Activated CD4-positive, alpha-beta T cell treated with anti-CD3 and anti-CD28 coated beads, Interleukin-2, amount 10 ng/mL, durations not matched to agents 7 days and 5 days (primary cell): ENCODE measurements at regions not wholly inside any gene's neighbourhood (a gene's known extent, or its start where the extent isn't known, plus 50 kb on each side); places are given as distances from the start of the nearest gene placed in this dataset.
"Not testable (repeated sequence)": the region's sequence is repeated elsewhere in the genome, so short reads cannot be mapped to it uniquely, and the experiment has no call there.

Experiments
- CTCF ChIA-PET: fragments of 350-600 bp; sonication (Branson Sonifier 250); formaldehyde crosslinking; loops from one replicate; lab custom pipeline; 2021; ENCODE audit warnings: antibody characterized with exemption; lab: Charles Lee
- POLR2A ChIA-PET: fragments of 350-600 bp; sonication (Branson Sonifier 250); formaldehyde crosslinking; loops from one replicate; lab custom pipeline; 2021; ENCODE audit warnings: antibody characterized with exemption; lab: Charles Lee
- DNase-seq: peaks from one replicate; pipeline ENCODE4 v3.0.0-alpha.2; 2020
- H3K27ac Mint-ChIP-seq: one replicate; pipeline ENCODE4 v1.8.0; 2021; ENCODE audit warnings: mild to moderate bottlenecking, moderate library complexity, mixed read lengths
- H3K27me3 Mint-ChIP-seq: one replicate; pipeline ENCODE4 v1.8.0; 2021; ENCODE audit warnings: mixed read lengths
- H3K36me3 Mint-ChIP-seq: one replicate; pipeline ENCODE4 v1.8.0; 2021; ENCODE audit warnings: low read depth, mixed read lengths
- H3K4me1 Mint-ChIP-seq: one replicate; pipeline ENCODE4 v1.8.0; 2021; ENCODE audit warnings: mixed read lengths
- H3K4me3 Mint-ChIP-seq: one replicate; pipeline ENCODE4 v1.8.0; 2021; ENCODE audit warnings: mild to moderate bottlenecking, moderate library complexity, mixed read lengths
- H3K9me3 Mint-ChIP-seq: one replicate; pipeline ENCODE4 v1.8.0; 2021; ENCODE audit warnings: mixed read lengths

- Mint-ChIP-seq H3K4me1 (peaks cover 20% of the 10 kb centered on the region), H3K27me3 (peaks cover 65% of the 10 kb centered on the region), H3K27ac (peak overlapping the region; percentile 25)
- DNase-seq, H3K4me3 Mint-ChIP-seq, H3K9me3 Mint-ChIP-seq, H3K36me3 Mint-ChIP-seq, CTCF ChIA-PET, POLR2A ChIA-PET: not testable (repeated sequence)
Observed at GRCh38 chr6:28682956-28683685, 157.4 kb downstream of the GPX5 start.

- H3K4me3 Mint-ChIP-seq, result no peak overlapping the region
Observed at GRCh38 chr6:28683945-28684538, 158.4 kb downstream of the GPX5 start.

GRCh38 chr6:28685960-28686359 is 160.3 kb downstream of the GPX5 start:
- H3K27me3 Mint-ChIP-seq, result peaks cover 67% of the 10 kb centered on the region

More at GRCh38 chr6:28683945-28684538, 158.4 kb downstream of the GPX5 start:
- no peaks in the 10 kb centered on the region for H3K9me3 Mint-ChIP-seq
- H3K27me3 Mint-ChIP-seq, result peaks cover 66% of the 10 kb centered on the region
- no peak overlapping the region for H3K27ac Mint-ChIP-seq
- DNase-seq, result peak; percentile 7
- CTCF ChIA-PET, result interaction anchor here (0.6 to 1.6 kb wide), 2 partner anchors 10 to 189 kb away, joined by 3 to 5 read pairs; no protein-coding TSS in a partner anchor
- H3K4me1 Mint-ChIP-seq, result peaks cover 20% of the 10 kb centered on the region
- H3K36me3 Mint-ChIP-seq, result no peaks in the 10 kb centered on the region
- POLR2A ChIA-PET, result no interaction called here

GRCh38 chr6:28686446-28687027 is 160.9 kb downstream of the GPX5 start:
- Mint-ChIP-seq H3K4me1 (peaks cover 20% of the 10 kb centered on the region), H3K27me3 (peaks cover 64% of the 10 kb centered on the region)
- peak; percentile 68 for DNase-seq
- H3K4me3 Mint-ChIP-seq, H3K27ac Mint-ChIP-seq, H3K9me3 Mint-ChIP-seq, H3K36me3 Mint-ChIP-seq, POLR2A ChIA-PET: not testable (repeated sequence)
- CTCF ChIA-PET, result interaction anchor here (0.7 kb wide), 1 partner anchor 128 kb away, joined by 3 read pairs; no protein-coding TSS in a partner anchor

More at GRCh38 chr6:28685960-28686359, 160.3 kb downstream of the GPX5 start:
- CTCF ChIA-PET, DNase-seq, H3K27ac Mint-ChIP-seq, H3K4me3 Mint-ChIP-seq, H3K36me3 Mint-ChIP-seq, H3K9me3 Mint-ChIP-seq, POLR2A ChIA-PET: not testable (repeated sequence)
- peaks cover 20% of the 10 kb centered on the region for H3K4me1 Mint-ChIP-seq

- DNase-seq, POLR2A ChIA-PET, H3K4me3 Mint-ChIP-seq, H3K36me3 Mint-ChIP-seq, H3K9me3 Mint-ChIP-seq, H3K27ac Mint-ChIP-seq: not testable (repeated sequence)
- Mint-ChIP-seq H3K4me1 (peaks cover 15% of the 10 kb centered on the region), H3K27me3 (peaks cover 58% of the 10 kb centered on the region)
- CTCF ChIA-PET, result interaction anchor here (0.7 kb wide), 1 partner anchor 127 kb away, joined by 3 read pairs; no protein-coding TSS in a partner anchor
Observed at GRCh38 chr6:28687309-28687981, 161.8 kb downstream of the GPX5 start.

- DNase-seq, POLR2A ChIA-PET, CTCF ChIA-PET, H3K27ac Mint-ChIP-seq, H3K36me3 Mint-ChIP-seq, H3K4me3 Mint-ChIP-seq, H3K9me3 Mint-ChIP-seq, H3K4me1 Mint-ChIP-seq: not testable (repeated sequence)
- peaks cover 70% of the 10 kb centered on the region for H3K27me3 Mint-ChIP-seq
Observed at GRCh38 chr6:28691991-28692390, 166.3 kb downstream of the GPX5 start.

- Mint-ChIP-seq H3K27me3 (peaks cover 66% of the 10 kb centered on the region), H3K36me3 (no peaks in the 10 kb centered on the region), H3K27ac (no peak overlapping the region), H3K4me1 (peaks cover 6% of the 10 kb centered on the region), H3K4me3 (no peak overlapping the region), H3K9me3 (no peaks in the 10 kb centered on the region)
- DNase-seq, result no peak
- POLR2A ChIA-PET, result no interaction called here
- CTCF ChIA-PET, result interaction anchor here (1.8 kb wide), 1 partner anchor 9 kb away, joined by 5 read pairs; no protein-coding TSS in a partner anchor
Observed at GRCh38 chr6:28693033-28693750, 167.5 kb downstream of the GPX5 start.

- no peak for DNase-seq
- Mint-ChIP-seq H3K4me1 (peaks cover 6% of the 10 kb centered on the region), H3K27ac (no peak overlapping the region), H3K27me3 (peaks cover 67% of the 10 kb centered on the region), H3K9me3 (no peaks in the 10 kb centered on the region), H3K4me3 (no peak overlapping the region), H3K36me3 (no peaks in the 10 kb centered on the region)
- ChIA-PET CTCF (interaction anchor here (1.8 kb wide), 1 partner anchor 10 kb away, joined by 5 read pairs; no protein-coding TSS in a partner anchor), POLR2A (no interaction called here)
Observed at GRCh38 chr6:28693751-28694443, 168.2 kb downstream of the GPX5 start.

GRCh38 chr6:28695715-28696114 is 170.0 kb downstream of the GPX5 start:
- ChIA-PET CTCF (no interaction called here), POLR2A (no interaction called here)
- Mint-ChIP-seq H3K27me3 (peaks cover 66% of the 10 kb centered on the region), H3K27ac (no peak overlapping the region), H3K4me1 (peaks cover 6% of the 10 kb centered on the region), H3K9me3 (no peaks in the 10 kb centered on the region), H3K4me3 (no peak overlapping the region), H3K36me3 (no peaks in the 10 kb centered on the region)
- DNase-seq, result no peak

GRCh38 chr6:28696167-28696566 is 170.5 kb downstream of the GPX5 start:
- Mint-ChIP-seq H3K4me1 (peaks cover 6% of the 10 kb centered on the region), H3K27ac (no peak overlapping the region), H3K36me3 (no peaks in the 10 kb centered on the region), H3K27me3 (peaks cover 68% of the 10 kb centered on the region), H3K9me3 (no peaks in the 10 kb centered on the region), H3K4me3 (no peak overlapping the region)
- POLR2A ChIA-PET, result no interaction called here
- DNase-seq, result no peak
- CTCF ChIA-PET, result no interaction called here

- CTCF ChIA-PET, result interaction anchor here (0.7 to 1.5 kb wide), 2 partner anchors 141 to 319 kb away, joined by 3 to 5 read pairs; no protein-coding TSS in a partner anchor
- H3K4me3 Mint-ChIP-seq, result no peak overlapping the region
Observed at GRCh38 chr6:28696682-28697081, 171.0 kb downstream of the GPX5 start.

More at GRCh38 chr6:28696682-28697081, 171.0 kb downstream of the GPX5 start:
- Mint-ChIP-seq H3K4me1 (peaks cover 6% of the 10 kb centered on the region), H3K9me3 (no peaks in the 10 kb centered on the region), H3K36me3 (no peaks in the 10 kb centered on the region), H3K27me3 (peaks cover 71% of the 10 kb centered on the region), H3K27ac (no peak overlapping the region)
- DNase-seq, result no peak
- POLR2A ChIA-PET, result no interaction called here
